K562 (cell line): ENCODE measurements at regions not wholly inside any gene's neighbourhood (a gene's known extent, or its start where the extent isn't known, plus 50 kb on each side); places are given as distances from the start of the nearest gene placed in this dataset.

Experiments
- ATAC-seq: fragments of 200-7000 bp; cut with Tn5 transposase; 3 replicates; pipeline ENCODE4 v1.9.1; 2020; ENCODE audit warnings: moderate library complexity
- BruUV-seq: library from RNA; stranded (reverse); fragments of 400-500 nt; replicated peaks from 2 replicates; lab custom pipeline; 2021; lab: Mats Ljungman, UMichigan
- CTCF ChIA-PET: fragments of 300-600 bp; formaldehyde crosslinking; extraction: SDS; loops from one replicate; lab custom pipeline; 2021; ENCODE audit warnings: low intra/inter-chr PET ratio; lab: Yijun Ruan, JAX
- POLR2A ChIA-PET: fragments of 300-600, 350-650 bp; sonication (Branson Sonifier 250); formaldehyde crosslinking; extraction: SDS; loops from one replicate; lab custom pipeline; 2021; ENCODE audit warnings: antibody characterized with exemption, inconsistent platforms; lab: Yijun Ruan, JAX
- DNase-seq, 4 experiments: peaks; one replicate each; pipeline versions ENCODE4 v3.0.0 to v3.0.0-alpha.2; 2011 to 2018; ENCODE audit warnings: low spot score in 3 of 4, mixed read lengths in 3 of 4; ENCODE audit errors: extremely low read depth in 1 of 4
- FAIRE-seq: peaks from 2 replicates; lab custom pipeline; 2011; peaks lifted over from hg19 to GRCh38; lab: Jason Lieb, UNC
- H2AFZ ChIP-seq: 2 replicates; pipeline ENCODE4 v1.6.0; 2011; ENCODE audit warnings: low read depth, low read length, control low read depth, inconsistent platforms
- H3K27ac ChIP-seq: fragments of 200-600 bp; 3 replicates; pipeline ENCODE4 v1.8.0; 2011; ENCODE audit warnings: low read depth, mild to moderate bottlenecking, control low read depth, inconsistent platforms, low read length, moderate library complexity, mixed read lengths; ENCODE audit errors: extremely low read depth
- H3K27me3 ChIP-seq, 2 experiments: fragments of 300-600 bp in 1 of 2; 2 replicates in 1 of 2; 3 replicates in 1 of 2; pipeline versions ENCODE4 v1.6.0 to v1.8.0; 2011; ENCODE audit warnings: inconsistent platforms in 2 of 2, low read length in 2 of 2, mild to moderate bottlenecking in 1 of 2, mixed read lengths in 1 of 2, moderate library complexity in 1 of 2; ENCODE audit not compliant: control insufficient read depth in 2 of 2, insufficient read depth in 2 of 2
- H3K36me3 ChIP-seq: fragments of 300-600 bp; 3 replicates; pipeline ENCODE4 v1.8.0; 2011; ENCODE audit warnings: mild to moderate bottlenecking, low read length, inconsistent platforms; ENCODE audit not compliant: control insufficient read depth, insufficient read depth
- H3K4me1 ChIP-seq, 2 experiments: fragments of 200-600 bp in 1 of 2; replicated peaks in 1 of 2; 2 replicates in 1 of 2; 3 replicates in 1 of 2; pipeline versions ENCODE4 v1.5.1 to v1.8.0; 2011; ENCODE audit warnings: inconsistent platforms in 2 of 2, low read length in 2 of 2, mild to moderate bottlenecking in 1 of 2, mixed read lengths in 1 of 2, moderate library complexity in 1 of 2; ENCODE audit not compliant: control insufficient read depth in 2 of 2, insufficient read depth in 2 of 2
- H3K4me2 ChIP-seq: 2 replicates; pipeline ENCODE4 v1.6.1; 2011; ENCODE audit warnings: low read length, control low read depth, inconsistent platforms, mixed read lengths; ENCODE audit not compliant: insufficient read depth
- H3K4me3 ChIP-seq: fragments of 200-600 bp; sonication (generic), shearing (Covaris generic); 2 replicates; pipeline ENCODE4 v1.5.1; 2016; ENCODE audit warnings: control low read depth, inconsistent platforms
- H3K79me2 ChIP-seq: fragments of 200-600 bp; 3 replicates; pipeline ENCODE4 v1.8.0; 2011; ENCODE audit warnings: low read length, inconsistent platforms; ENCODE audit not compliant: control insufficient read depth, insufficient read depth
- H3K9ac ChIP-seq, 2 experiments: 2 replicates each; pipeline versions ENCODE4 v1.6.0 to v1.6.1; 2011; ENCODE audit warnings: low read depth in 2 of 2, low read length in 2 of 2, control low read depth in 1 of 2, inconsistent platforms in 1 of 2, mild to moderate bottlenecking in 1 of 2, mixed read lengths in 1 of 2; ENCODE audit not compliant: insufficient read depth in 1 of 2
- H3K9me1 ChIP-seq: one replicate; pipeline ENCODE4 v1.6.0; 2011; ENCODE audit warnings: inconsistent platforms, mild to moderate bottlenecking, low read length, moderate library complexity; ENCODE audit not compliant: control insufficient read depth, insufficient read depth
- H3K9me3 ChIP-seq: replicated peaks from 2 replicates; pipeline ENCODE4 v1.5.1; 2011; ENCODE audit warnings: low read depth, low read length, inconsistent platforms; ENCODE audit not compliant: control insufficient read depth, insufficient read depth
- H4K20me1 ChIP-seq: replicated peaks from 2 replicates; pipeline ENCODE4 v1.6.1; 2011; ENCODE audit warnings: low read length, inconsistent platforms, mixed read lengths; ENCODE audit not compliant: control insufficient read depth, insufficient read depth
- HDAC3 ChIP-seq: fragments of 450-650 bp; IDR thresholded peaks from 2 replicates; pipeline ENCODE4 v1.6.1; 2018; ENCODE audit warnings: borderline replicate concordance, mild to moderate bottlenecking, moderate library complexity; ENCODE audit not compliant: partially characterized antibody
- HDAC8 ChIP-seq: fragments of 450-650 bp; IDR thresholded peaks from 2 replicates; pipeline ENCODE4 v1.6.1; 2016; ENCODE audit warnings: mild to moderate bottlenecking, missing genetic modification characterization, moderate library complexity, missing compliant biosample characterization
- LARP7 ChIP-seq: fragments of 450-650 bp; IDR thresholded peaks from 2 replicates; pipeline ENCODE4 v1.6.1; 2016
- PHB2 ChIP-seq: fragments of 450-650 bp; IDR thresholded peaks from 2 replicates; pipeline ENCODE4 v1.6.1; 2017; ENCODE audit warnings: low read depth
- SMC3 ChIP-seq: conservative IDR thresholded peaks from 2 replicates; pipeline ENCODE4 v1.6.1; 2011; ENCODE audit warnings: low read depth, low read length, improper control_type of control experiment; ENCODE audit not compliant: insufficient read depth
- SNAPC5 ChIP-seq: fragments of 250-450 bp; sonication (Bioruptor Pico); IDR thresholded peaks from 2 replicates; pipeline ENCODE4 v1.8.0; 2021; ENCODE audit warnings: moderate library complexity, mild to moderate bottlenecking, inconsistent platforms
- ZBTB12 ChIP-seq: fragments of 250-450 bp; sonication (Bioruptor Pico); IDR thresholded peaks from 2 replicates; pipeline ENCODE4 v1.4.0; 2020
- ZNF263 ChIP-seq: sonication (generic); formaldehyde crosslinking; IDR thresholded peaks from 2 replicates; pipeline ENCODE4 v1.8.0; 2022; ENCODE audit warnings: mild to moderate bottlenecking, missing genetic modification reagents, borderline replicate concordance
- ZNF766 ChIP-seq: fragments of 200-800 bp; sonication (Bioruptor generic); conservative IDR thresholded peaks from 2 replicates; pipeline ENCODE4 v1.6.1; 2016; ENCODE audit warnings: missing genetic modification characterization, missing compliant biosample characterization
- WGBS: fragments of 100-300 bp; shearing (Covaris generic); methylation state at CpG from one replicate; pipeline ENCODE4 v1.1.6; 2016; ENCODE audit warnings: low coverage, mixed read lengths; ENCODE audit not compliant: insufficient coverage; ENCODE audit errors: missing lambda C conversion rate; 5-methylcytosine and 5-hydroxymethylcytosine counted together
- in situ Hi-C: fragments of 300-500 bp; cut with MboI; formaldehyde crosslinking; loops from 4 replicates; pipeline ENCODE4 v1.15.0; 2018; ENCODE audit warnings: inconsistent platforms, mixed read lengths
- intact Hi-C: fragments of 100-400 bp; cut with micrococcal nuclease; formaldehyde crosslinking; loops from 2 replicates; pipeline ENCODE4 v1.14.2; 2022

DNA sequence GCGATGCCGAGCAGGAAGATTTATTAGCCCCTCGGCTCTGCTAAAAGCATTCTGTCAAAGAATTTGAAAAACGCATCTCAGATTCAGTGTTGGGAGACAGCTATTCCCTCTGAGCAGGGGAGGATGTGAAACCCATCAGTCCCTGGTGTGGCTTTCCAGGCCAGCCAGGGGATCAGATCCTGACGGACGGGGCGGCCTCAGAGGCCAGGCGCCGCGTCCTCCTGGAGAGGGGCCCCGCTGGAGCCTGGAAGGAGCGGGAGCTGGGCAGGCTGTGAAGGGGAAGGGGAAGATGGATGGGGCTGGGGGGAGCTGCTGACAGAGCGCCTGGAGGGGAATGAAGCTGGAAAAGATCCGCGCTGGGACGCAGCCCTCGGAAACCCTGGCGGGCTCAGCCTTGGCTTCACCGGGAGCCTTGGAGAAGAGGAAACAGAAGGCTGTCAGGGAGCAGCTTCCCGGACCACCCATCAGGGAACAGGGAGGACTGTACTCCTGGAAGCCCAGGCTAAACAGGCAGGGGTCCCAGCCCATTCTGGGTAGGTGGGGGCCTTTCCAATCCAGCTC lies 358.0 kb downstream of the C16orf95 start:
- Histone ChIP-seq H3K36me3 (no peaks in the 10 kb centered on the region), H3K79me2 (no peaks in the 10 kb centered on the region), H3K9me1 (no peaks in the 10 kb centered on the region), H3K4me1 (peaks cover 0 to 15% of the 10 kb centered on the region in 2 experiments; a peak in 3 of 5 replicates), H3K9me3 (no peaks in the 10 kb centered on the region), H3K4me3 (no peak overlapping the region), H3K27me3 (peaks cover 16 to 87% of the 10 kb centered on the region in 2 experiments; a peak in 4 of 5 replicates), H3K27ac (no peak overlapping the region), H3K4me2 (no peak overlapping the region), H3K9ac (no peak overlapping the region), H2AFZ (no peak overlapping the region), H4K20me1 (peaks cover 9% of the 10 kb centered on the region; the same call in 1 of the 2 replicates)
- BruUV-seq: no TSS peak
- TF ChIP-seq ZNF766 (no peak), HDAC8 (tag) (no peak), LARP7 (no peak), ZNF263 (CRISPR knock-in tag) (no peak), SNAPC5 (CRISPR knock-in tag) (no peak), ZBTB12 (CRISPR knock-in tag) (no peak), HDAC3 (no peak), PHB2 (no peak), SMC3 (no peak)
- ChIA-PET CTCF (no interaction called here), POLR2A (interaction anchor here (0.9 kb wide), 1 partner anchor 21 kb away, joined by 3 read pairs; no protein-coding TSS in a partner anchor)
- DNase-seq (no peak), ATAC-seq (no peak), FAIRE-seq (no peak)
- intact Hi-C loops (no loop called here), in situ Hi-C loops (no loop called here)
- WGBS: 5% methylated on average over 10 of the region's 20 CpGs
